HEK293T (cell line): ENCODE measurements at regions not wholly inside any gene's neighbourhood (a gene's known extent, or its start where the extent isn't known, plus 50 kb on each side); places are given as distances from the start of the nearest gene placed in this dataset.

Experiments
- BHLHE40 ChIP-seq: fragments of 450-650 bp; IDR thresholded peaks from 2 replicates; pipeline ENCODE4 v1.6.1; 2016; ENCODE audit warnings: mild to moderate bottlenecking, moderate library complexity, borderline replicate concordance
- CTBP1 ChIP-seq: fragments of 450-650 bp; IDR thresholded peaks from 2 replicates; pipeline ENCODE4 v1.6.1; 2016; ENCODE audit warnings: borderline replicate concordance
- ELF4 ChIP-seq: fragments of 450-650 bp; IDR thresholded peaks from 2 replicates; pipeline ENCODE4 v1.6.1; 2017; ENCODE audit warnings: antibody characterized with exemption
- FOXA1 ChIP-seq: fragments of 450-650 bp; IDR thresholded peaks from 2 replicates; pipeline ENCODE4 v1.6.1; 2016; ENCODE audit warnings: mild to moderate bottlenecking
- FOXM1 ChIP-seq: fragments of 450-650 bp; IDR thresholded peaks from 2 replicates; pipeline ENCODE4 v1.6.1; 2017; ENCODE audit warnings: mild to moderate bottlenecking, borderline replicate concordance
- HDGF ChIP-seq: fragments of 450-650 bp; IDR thresholded peaks from 2 replicates; pipeline ENCODE4 v1.6.1; 2017; ENCODE audit warnings: antibody characterized with exemption, borderline replicate concordance
- L3MBTL2 ChIP-seq: fragments of 450-650 bp; conservative IDR thresholded peaks from 2 replicates; pipeline ENCODE4 v1.6.1; 2016; ENCODE audit warnings: mild to moderate bottlenecking
- SP1 ChIP-seq: fragments of 450-650 bp; IDR thresholded peaks from 2 replicates; pipeline ENCODE4 v1.6.1; 2017
- SUZ12 ChIP-seq: fragments of 450-650 bp; IDR thresholded peaks from 2 replicates; pipeline ENCODE4 v1.6.1; 2016; ENCODE audit warnings: mild to moderate bottlenecking
- TARDBP ChIP-seq: fragments of 450-650 bp; IDR thresholded peaks from 2 replicates; pipeline ENCODE4 v1.6.1; 2016
- ZNF384 ChIP-seq: fragments of 450-650 bp; IDR thresholded peaks from 2 replicates; pipeline ENCODE4 v1.6.1; 2016

DNA sequence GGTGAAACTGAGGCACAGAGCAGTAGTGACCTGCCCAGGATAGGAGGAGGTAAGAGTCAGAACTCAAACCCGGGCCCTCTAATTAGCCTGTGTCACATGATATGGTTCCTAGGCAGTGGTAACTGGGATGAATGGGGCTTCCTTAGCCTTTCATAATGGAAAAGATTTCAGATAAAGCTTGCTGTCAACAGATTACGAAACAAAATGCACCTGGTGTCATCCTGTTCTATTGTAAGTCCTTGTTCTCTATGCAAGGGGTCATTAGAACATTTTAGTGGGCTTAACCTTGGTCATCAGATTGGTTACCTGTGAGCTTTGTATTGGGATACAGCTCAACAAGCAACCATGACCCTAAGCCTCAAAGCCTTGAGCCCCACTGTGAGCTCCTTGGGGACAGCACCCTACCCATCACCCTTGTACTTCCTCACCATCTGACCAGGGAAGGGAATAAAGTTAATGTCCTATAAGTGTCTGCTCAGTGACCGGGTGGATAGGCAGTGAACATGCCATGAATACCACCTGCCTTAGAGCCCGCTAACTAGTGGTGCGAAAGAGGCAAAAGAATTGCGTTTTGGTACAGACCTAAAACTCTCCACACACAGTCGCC, 70.3 kb upstream of the RMDN2 start:
- TF ChIP-seq SP1 = no peak
- TF ChIP-seq BHLHE40 = no peak
- no peak for TF ChIP-seq SUZ12
- TF ChIP-seq CTBP1 = no peak
- TF ChIP-seq FOXM1 = no peak
- no peak for TF ChIP-seq TARDBP
- TF ChIP-seq HDGF = no peak
- TF ChIP-seq FOXA1 = no peak
- no peak for TF ChIP-seq ELF4
- no peak for TF ChIP-seq ZNF384
- no peak for TF ChIP-seq L3MBTL2
